Type B pancreatic cell (in vitro differentiated cells): ENCODE measurements at regions not wholly inside any gene's neighbourhood (a gene's known extent, or its start where the extent isn't known, plus 50 kb on each side); places are given as distances from the start of the nearest gene placed in this dataset.
A peak's percentile ranks its signal among the peaks of the same experiment; 100 is the strongest.

Experiments used
- DNase-seq: peaks from one replicate; pipeline ENCODE4 v3.0.0; 2021; ENCODE audit warnings: mixed read lengths; ENCODE audit not compliant: unreplicated experiment; ENCODE audit errors: extremely low spot score
- H3K27ac Mint-ChIP-seq: 2 replicates; pipeline ENCODE4 v1.8.0; 2021; ENCODE audit warnings: mild to moderate bottlenecking, mixed read lengths
- H3K27me3 Mint-ChIP-seq: 2 replicates; pipeline ENCODE4 v1.8.0; 2021; ENCODE audit warnings: mixed read lengths
- H3K36me3 Mint-ChIP-seq: 2 replicates; pipeline ENCODE4 v1.8.0; 2021; ENCODE audit warnings: mixed read lengths
- H3K4me1 Mint-ChIP-seq: one replicate; pipeline ENCODE4 v1.8.0; 2021; ENCODE audit warnings: mixed read lengths; ENCODE audit not compliant: unreplicated experiment
- H3K4me3 Mint-ChIP-seq: 2 replicates; pipeline ENCODE4 v1.8.0; 2021; ENCODE audit warnings: mild to moderate bottlenecking, mixed read lengths
- H3K9me3 Mint-ChIP-seq: 2 replicates; pipeline ENCODE4 v1.8.0; 2021; ENCODE audit warnings: mixed read lengths
- CTCF ChIP-seq: fragments of 200-600 bp; sonication (generic); conservative IDR thresholded peaks from 2 replicates; pipeline ENCODE4 v1.5.0; 2021; ENCODE audit warnings: antibody characterized with exemption, mild to moderate bottlenecking

DNA sequence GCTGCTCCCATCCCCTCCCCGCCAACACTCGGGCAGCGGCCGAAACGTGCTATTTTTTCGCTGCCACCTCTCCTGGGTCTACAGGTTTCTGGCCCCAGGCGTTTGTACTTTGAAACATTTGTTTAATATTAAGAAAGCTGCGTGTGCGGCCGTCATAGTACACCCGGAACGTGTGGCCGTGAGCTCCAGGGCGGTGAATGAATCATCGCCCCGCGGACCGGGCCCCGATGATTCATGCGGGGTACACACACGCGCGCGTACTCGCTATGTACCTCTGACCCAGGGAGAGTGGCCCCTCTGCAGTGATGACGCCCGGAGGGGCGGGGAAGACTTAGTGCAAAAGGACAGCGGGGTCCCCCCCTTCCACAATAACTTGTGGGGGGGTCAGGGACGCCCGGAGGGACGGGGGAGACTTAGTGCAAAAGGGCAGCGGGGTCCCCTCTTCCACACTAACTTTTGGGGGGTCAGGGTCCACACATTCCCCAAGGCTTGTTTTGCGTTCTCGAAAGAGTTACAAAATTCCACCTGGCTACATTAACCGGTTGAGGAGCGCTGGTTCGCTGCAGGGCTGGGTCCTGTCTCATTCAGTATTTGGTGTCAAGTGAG lies 56.5 kb upstream of the PCGF5 start:
- TF ChIP-seq CTCF, result no peak
- peaks cover 4% of the 10 kb centered on the region for H3K9me3 Mint-ChIP-seq
- H3K4me3 Mint-ChIP-seq, result peak overlapping the region; percentile 87
- peaks cover 4% of the 10 kb centered on the region for H3K4me1 Mint-ChIP-seq
- DNase-seq, result no peak
- H3K36me3 Mint-ChIP-seq, result peaks cover 3% of the 10 kb centered on the region
- peaks cover 73% of the 10 kb centered on the region for H3K27me3 Mint-ChIP-seq
- H3K27ac Mint-ChIP-seq, result peak overlapping the region; percentile 82

DNA sequence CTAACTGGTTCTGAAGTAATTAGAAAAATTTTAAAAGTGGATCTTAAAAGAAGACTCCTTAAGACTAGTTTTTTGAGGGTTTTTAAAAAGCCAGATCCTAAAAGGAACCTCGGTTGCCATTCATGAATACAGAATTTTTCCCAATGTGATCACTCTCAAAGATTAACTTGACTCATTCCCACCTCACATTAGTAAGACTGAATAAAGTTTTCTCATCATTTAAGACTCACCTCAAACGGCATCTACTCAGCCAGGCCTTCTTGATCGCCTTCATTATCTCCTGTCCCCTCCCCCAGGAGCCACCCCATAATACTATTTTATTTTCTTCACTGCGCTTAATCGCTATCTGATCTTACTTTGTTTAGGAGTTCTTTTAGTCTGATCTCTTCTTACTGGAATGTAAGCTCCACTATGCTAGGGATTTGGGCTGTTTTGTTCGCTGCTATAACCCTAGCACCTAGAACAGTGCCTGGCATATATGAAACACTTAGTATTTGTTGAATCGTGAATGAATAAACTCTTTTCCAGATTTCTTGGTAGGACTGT lies 55.9 kb upstream of the PCGF5 start:
- TF ChIP-seq CTCF, result no peak
- Mint-ChIP-seq H3K4me1 (peaks cover 4% of the 10 kb centered on the region), H3K27ac (peak overlapping the region; percentile 82), H3K27me3 (peaks cover 70% of the 10 kb centered on the region), H3K36me3 (peaks cover 3% of the 10 kb centered on the region), H3K9me3 (peaks cover 4% of the 10 kb centered on the region), H3K4me3 (peak overlapping the region; percentile 87)
- DNase-seq, result no peak

GRCh38 chr10:91167406-91167805 lies 53.1 kb upstream of the PCGF5 start:
- Mint-ChIP-seq H3K9me3 (peaks cover 10% of the 10 kb centered on the region), H3K4me1 (peaks cover 4% of the 10 kb centered on the region), H3K4me3 (no peak overlapping the region), H3K27me3 (peaks cover 50% of the 10 kb centered on the region), H3K36me3 (peaks cover 3% of the 10 kb centered on the region), H3K27ac (no peak overlapping the region)
- TF ChIP-seq CTCF, result no peak
- no peak for DNase-seq

DNA sequence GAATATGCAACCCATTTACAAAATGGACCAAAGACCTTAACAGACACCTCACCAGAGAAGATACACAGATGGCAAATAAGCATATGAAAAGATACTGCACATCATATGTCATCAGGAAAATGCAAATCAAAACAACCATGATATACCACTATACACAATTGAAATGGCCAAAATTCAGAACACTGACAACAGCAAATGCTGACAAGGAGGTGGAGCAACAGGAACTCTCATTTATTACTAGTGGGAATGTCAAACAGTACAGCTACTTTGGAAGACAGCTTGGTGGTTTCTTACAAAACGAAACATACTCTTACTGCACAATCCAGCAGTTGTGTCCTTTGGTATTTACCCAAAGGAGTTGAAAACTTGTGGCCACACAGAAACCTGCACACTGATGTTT lies 50.0 kb upstream of the PCGF5 start:
- no peaks in the 10 kb centered on the region for H3K4me1 Mint-ChIP-seq
- no peak for TF ChIP-seq CTCF
- H3K27me3 Mint-ChIP-seq, result peaks cover 30% of the 10 kb centered on the region
- H3K9me3 Mint-ChIP-seq, result peaks cover 10% of the 10 kb centered on the region
- DNase-seq, result no peak
- peaks cover 3% of the 10 kb centered on the region for H3K36me3 Mint-ChIP-seq
- H3K27ac Mint-ChIP-seq, result no peak overlapping the region
- no peak overlapping the region for H3K4me3 Mint-ChIP-seq
